OCI-LY7 (cell line): ENCODE measurements at regions not wholly inside any gene's neighbourhood (a gene's known extent, or its start where the extent isn't known, plus 50 kb on each side); places are given as distances from the start of the nearest gene placed in this dataset.

Source experiments
- EZH2phosphoT487 ChIP-seq: fragments of 200-600 bp; sonication (generic); IDR thresholded peaks from 2 replicates; pipeline ENCODE4 v1.6.1; 2018; ENCODE audit warnings: low read depth, borderline replicate concordance, mild to moderate bottlenecking, mixed run types, antibody characterized with exemption, low read length, moderate library complexity, mixed read lengths
- TF ChIP-seq, protein P1 (sequence below): fragments of 200-600 bp; sonication (generic); conservative IDR thresholded peaks from 2 replicates; pipeline ENCODE4 v1.5.1; 2014; ENCODE audit warnings: mild to moderate bottlenecking, antibody characterized with exemption, low read length, moderate library complexity, mixed read lengths

- TF ChIP-seq, protein P1, sequence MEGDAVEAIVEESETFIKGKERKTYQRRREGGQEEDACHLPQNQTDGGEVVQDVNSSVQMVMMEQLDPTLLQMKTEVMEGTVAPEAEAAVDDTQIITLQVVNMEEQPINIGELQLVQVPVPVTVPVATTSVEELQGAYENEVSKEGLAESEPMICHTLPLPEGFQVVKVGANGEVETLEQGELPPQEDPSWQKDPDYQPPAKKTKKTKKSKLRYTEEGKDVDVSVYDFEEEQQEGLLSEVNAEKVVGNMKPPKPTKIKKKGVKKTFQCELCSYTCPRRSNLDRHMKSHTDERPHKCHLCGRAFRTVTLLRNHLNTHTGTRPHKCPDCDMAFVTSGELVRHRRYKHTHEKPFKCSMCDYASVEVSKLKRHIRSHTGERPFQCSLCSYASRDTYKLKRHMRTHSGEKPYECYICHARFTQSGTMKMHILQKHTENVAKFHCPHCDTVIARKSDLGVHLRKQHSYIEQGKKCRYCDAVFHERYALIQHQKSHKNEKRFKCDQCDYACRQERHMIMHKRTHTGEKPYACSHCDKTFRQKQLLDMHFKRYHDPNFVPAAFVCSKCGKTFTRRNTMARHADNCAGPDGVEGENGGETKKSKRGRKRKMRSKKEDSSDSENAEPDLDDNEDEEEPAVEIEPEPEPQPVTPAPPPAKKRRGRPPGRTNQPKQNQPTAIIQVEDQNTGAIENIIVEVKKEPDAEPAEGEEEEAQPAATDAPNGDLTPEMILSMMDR: peak; percentile 70
- TF ChIP-seq EZH2phosphoT487: no peak
These were observed 70.0 kb upstream of the PAX7 start for GRCh38 chr1:18560692-18561091.
